Pancreas (tissue), 10 donors: ENCODE measurements at regions not wholly inside any gene's neighbourhood (a gene's known extent, or its start where the extent isn't known, plus 50 kb on each side); places are given as distances from the start of the nearest gene placed in this dataset.

Experiments used
- ATAC-seq, 4 donors: fragments of 200-7000 bp; cut with Tn5 transposase; one replicate each; pipeline versions ENCODE4 v1.8.0 to v1.9.1; 2020; ENCODE audit warnings: mild to moderate bottlenecking in 4 of 4, moderate library complexity in 4 of 4
- DNase-seq, 6 donors: peaks; one replicate each; pipeline ENCODE4 v3.0.0-alpha.2; 2020
- FAIRE-seq: peaks from 2 replicates; lab custom pipeline; 2012; peaks lifted over from hg19 to GRCh38; lab: Jason Lieb, UNC
- H3K27ac ChIP-seq, 4 donors: fragments of 200-600 bp; sonication (generic); 1 replicate in 3 of 4; 2 replicates in 1 of 4; pipeline versions ENCODE4 v1.5.0 to v1.8.0; 2020
- H3K27me3 ChIP-seq, 4 donors: fragments of 200-600 bp; one replicate each; pipeline ENCODE4 v1.8.0; 2021
- H3K36me3 ChIP-seq, 3 donors: fragments of 200-600 bp; sonication (generic) in 1 of 3; one replicate each; pipeline versions ENCODE4 v1.5.0 to v1.8.0; 2020 to 2021
- H3K4me1 ChIP-seq, 3 donors: fragments of 200-600 bp; one replicate each; pipeline ENCODE4 v1.8.0; 2021
- H3K4me3 ChIP-seq, 4 donors: fragments of 200-600 bp; sonication (generic) in 2 of 4; one replicate each; pipeline versions ENCODE4 v1.5.0 to v1.8.0; 2020 to 2021
- H3K9me3 ChIP-seq, 4 donors: fragments of 200-600 bp; one replicate each; pipeline ENCODE4 v1.8.0; 2021
- CTCF ChIP-seq, 4 donors: fragments of 200-600 bp; sonication (generic) in 3 of 4; IDR thresholded peaks; one replicate each; pipeline versions ENCODE4 v1.5.0 to v1.8.0; 2021; ENCODE audit warnings: antibody characterized with exemption in 4 of 4
- WGBS, 2 donors: extraction: QIAGEN DNeasy Blood & Tissue Kit; methylation state at CpG; one replicate each; pipeline ENCODE4 v1.1.7; 2013; 5-methylcytosine and 5-hydroxymethylcytosine counted together
- intact Hi-C, 3 donors: fragments of 100-400 bp; cut with DNase I; formaldehyde crosslinking; loops; one replicate each; pipeline versions ENCODE4 v1.11.1 to v1.14.2; 2022
- donor health status: healthy with polysubstance abuse.
- donor health status: DM: no; HTN: no; CAD: no; lungs with moderate emphysema.
- donor health status: DM: no; HTN: no; CAD: no.
- donor health status: control.
- donor health status: control.
- donor health status: Bipolar disorder and iron deficiency.
- donor health status: DM: yes; HTN: yes; CAD: no.
- donor health status: DM: no; HTN: no; CAD: no.
- donor health status: DM: no; HTN: no; CAD: no.
- donor health status: DM: yes; HTN: yes; CAD: no.

DNA sequence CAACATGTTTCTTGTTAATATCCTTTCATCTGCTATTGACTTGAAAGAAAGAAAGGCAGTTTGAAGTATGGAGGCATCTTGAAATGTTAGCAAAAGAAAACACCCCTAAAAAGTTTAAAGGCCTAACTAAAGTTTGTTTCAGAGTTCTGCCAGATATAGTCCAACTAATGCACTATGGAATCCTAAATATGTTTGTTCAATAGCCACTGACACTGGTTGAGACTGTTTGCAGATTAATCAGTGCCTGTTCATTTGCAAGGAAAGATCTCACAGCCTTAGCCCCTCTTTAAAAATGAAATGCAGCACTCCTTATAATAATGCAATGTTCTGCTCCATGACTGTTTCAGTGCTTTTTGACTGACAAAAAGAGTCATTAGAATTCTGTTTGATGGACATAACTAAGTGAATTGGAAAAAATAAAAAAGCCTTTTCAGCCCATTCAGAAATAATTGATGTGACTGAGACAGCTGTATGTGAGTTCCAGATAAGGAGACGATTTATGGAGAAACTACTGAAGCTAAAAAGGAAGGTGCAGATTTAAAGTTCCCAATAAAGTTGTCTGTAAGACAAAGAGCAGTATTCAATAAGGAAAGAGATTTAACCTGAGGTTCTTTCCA, 192.0 kb downstream of the PCDH7 start:
- ATAC-seq (no peak), DNase-seq (no peak), FAIRE-seq (no peak)
- no peak for TF ChIP-seq CTCF (IDR thresholded peaks at IDR 0.05)
- Histone ChIP-seq H3K36me3 (no peaks in the 10 kb centered on the region), H3K4me1 (no peaks in the 10 kb centered on the region), H3K27ac (no peak overlapping the region), H3K9me3 (no peaks in the 10 kb centered on the region), H3K4me3 (no peak overlapping the region), H3K27me3 (no peaks in the 10 kb centered on the region)
- WGBS, 2 donors = 1 to 6% methylated on average over 1 of the region's 1 CpG
- intact Hi-C loops = no loop called here

GRCh38 chr4:30916337-30917274, 196.4 kb downstream of the PCDH7 start:
- H3K27ac ChIP-seq = no peak overlapping the region
- intact Hi-C loops = no loop called here
- TF ChIP-seq CTCF (IDR thresholded peaks at IDR 0.05) = no peak
- H3K27me3 ChIP-seq = no peaks in the 10 kb centered on the region
- DNase-seq = no peak
- WGBS, 2 donors = 73 to 86% methylated on average over 5 of the region's 5 CpGs
- ATAC-seq = no peak
- FAIRE-seq = no peak
- H3K36me3 ChIP-seq = no peaks in the 10 kb centered on the region
- H3K4me3 ChIP-seq = no peak overlapping the region
- no peaks in the 10 kb centered on the region for H3K9me3 ChIP-seq
- no peaks in the 10 kb centered on the region for H3K4me1 ChIP-seq

GRCh38 chr4:30917946-30918345, 197.8 kb downstream of the PCDH7 start:
- Histone ChIP-seq H3K27me3 (no peaks in the 10 kb centered on the region), H3K4me1 (no peaks in the 10 kb centered on the region), H3K27ac (no peak overlapping the region), H3K36me3 (no peaks in the 10 kb centered on the region), H3K4me3 (no peak overlapping the region), H3K9me3 (no peaks in the 10 kb centered on the region)
- ATAC-seq (no peak), DNase-seq (no peak), FAIRE-seq (no peak)
- intact Hi-C loops = no loop called here
- no peak for TF ChIP-seq CTCF (IDR thresholded peaks at IDR 0.05)

GRCh38 chr4:30919458-30919857, 199.3 kb downstream of the PCDH7 start:
- H3K9me3 ChIP-seq = no peaks in the 10 kb centered on the region
- TF ChIP-seq CTCF (IDR thresholded peaks at IDR 0.05) = no peak
- H3K27me3 ChIP-seq = no peaks in the 10 kb centered on the region
- H3K36me3 ChIP-seq = no peaks in the 10 kb centered on the region
- H3K4me1 ChIP-seq = no peaks in the 10 kb centered on the region
- H3K27ac ChIP-seq = no peak overlapping the region
- 56 to 67% methylated on average over 1 of the region's 1 CpG for WGBS, 2 donors
- intact Hi-C loops = no loop called here
- no peak overlapping the region for H3K4me3 ChIP-seq
- FAIRE-seq (no peak), DNase-seq (no peak), ATAC-seq (no peak)

GRCh38 chr4:30920043-30920442, 199.9 kb downstream of the PCDH7 start:
- TF ChIP-seq CTCF (IDR thresholded peaks at IDR 0.05) = no peak
- Histone ChIP-seq H3K36me3 (no peaks in the 10 kb centered on the region), H3K4me3 (no peak overlapping the region), H3K4me1 (no peaks in the 10 kb centered on the region), H3K27ac (no peak overlapping the region), H3K9me3 (no peaks in the 10 kb centered on the region), H3K27me3 (no peaks in the 10 kb centered on the region)
- no peak for ATAC-seq
- 75 to 86% methylated on average over 11 of the region's 11 CpGs for WGBS, 2 donors
- FAIRE-seq = no peak
- intact Hi-C loops = no loop called here
- DNase-seq = no peak
